ENCODE measurements at regions not wholly inside any gene's neighbourhood (a gene's known extent, or its start where the extent isn't known, plus 50 kb on each side); places are given as distances from the start of the nearest gene placed in this dataset.

- TF ChIP-seq PRPF4 (IDR thresholded peaks at IDR 0.05; ENCODE audit: insufficient read depth, low read depth, low read length, poor library complexity, severe bottlenecking), result no peak
- no peak for TF ChIP-seq HMBOX1 (IDR thresholded peaks at IDR 0.05)
- TF ChIP-seq ZNF699 (CRISPR knock-in tag; IDR thresholded peaks at IDR 0.05; ENCODE audit: insufficient replicate concordance), result no peak
Observed at GRCh38 chr7:28361551-28361950, 50.8 kb upstream of the CREB5 start (continued).

GRCh38 chr7:28362182-28362581 lies 50.1 kb upstream of the CREB5 start:
- Histone ChIP-seq H3K9me3 (replicated peaks; ENCODE audit: control insufficient read depth, insufficient read depth, low read depth, low read length) (no peaks in the 10 kb centered on the region), H3K9ac (ENCODE audit: insufficient read depth in 1 of 2, low read depth in 2 of 2, low read length in 2 of 2) (no peak overlapping the region), H4K20me1 (replicated peaks; ENCODE audit: control insufficient read depth, insufficient read depth, low read length) (no peaks in the 10 kb centered on the region), H3K27ac (ENCODE audit: extremely low read depth, low read depth, low read length) (no peak overlapping the region), H3K27me3 (ENCODE audit: control insufficient read depth in 2 of 2, insufficient read depth in 2 of 2, low read length in 2 of 2) (no peaks in the 10 kb centered on the region), H3K4me3 (no peak overlapping the region), H3K4me1 (replicated peaks in 1 of 2; ENCODE audit: control insufficient read depth in 2 of 2, insufficient read depth in 2 of 2, low read length in 2 of 2) (no peaks in the 10 kb centered on the region), H2AFZ (ENCODE audit: low read depth, low read length) (no peak overlapping the region), H3K79me2 (ENCODE audit: control insufficient read depth, insufficient read depth, low read length) (no peaks in the 10 kb centered on the region), H3K9me1 (ENCODE audit: control insufficient read depth, insufficient read depth, low read length) (no peaks in the 10 kb centered on the region), H3K36me3 (ENCODE audit: control insufficient read depth, insufficient read depth, low read length) (no peaks in the 10 kb centered on the region), H3K4me2 (ENCODE audit: insufficient read depth, low read length) (no peak overlapping the region)
- TF ChIP-seq HDAC8 (tag; IDR thresholded peaks at IDR 0.05), result no peak
- no peak for TF ChIP-seq SETDB1 (IDR thresholded peaks at IDR 0.05; ENCODE audit: low read length)
- no peak for TF ChIP-seq STAT5A (IDR thresholded peaks at IDR 0.05; ENCODE audit: borderline replicate concordance, low read length)
- TF ChIP-seq ZNF561 (CRISPR knock-in tag; conservative IDR thresholded peaks at IDR 0.05), result no peak
- TF ChIP-seq ZBTB43 (CRISPR knock-in tag; IDR thresholded peaks at IDR 0.05), result no peak
- TF ChIP-seq NBN (IDR thresholded peaks at IDR 0.05; ENCODE audit: low read depth), result no peak
- no peak for TF ChIP-seq THAP7 (CRISPR knock-in tag; IDR thresholded peaks at IDR 0.05)
- TF ChIP-seq TARDBP (IDR thresholded peaks at IDR 0.05), result no peak
- WGBS (ENCODE audit: insufficient coverage, low coverage, missing lambda C conversion rate), result 5% methylated on average over 1 of the region's 1 CpG
- intact Hi-C loops (cut with micrococcal nuclease), result no loop called here
- CTCF ChIA-PET (ENCODE audit: low intra/inter-chr PET ratio), result no interaction called here
- POLR2A ChIA-PET, result interaction anchor here (0.6 kb wide), 1 partner anchor 919 kb away, joined by 3 read pairs; no protein-coding TSS in a partner anchor
- no TSS peak for BruUV-seq (replicated peaks)
- ATAC-seq (no peak), FAIRE-seq (no peak), DNase-seq (ENCODE audit: extremely low read depth in 1 of 4, low spot score in 3 of 4) (no peak)
- in situ Hi-C loops (cut with MboI), result no loop called here
